HG03521 (cell line): ENCODE measurements at regions not wholly inside any gene's neighbourhood (a gene's known extent, or its start where the extent isn't known, plus 50 kb on each side); places are given as distances from the start of the nearest gene placed in this dataset.
"Not testable (repeated sequence)": the region's sequence is repeated elsewhere in the genome, so short reads cannot be mapped to it uniquely, and the experiment has no call there.

ENCODE experiments used
- ATAC-seq: cut with Tn5 transposase; IDR thresholded peaks from one replicate; pipeline ENCODE4 v1.9.1; 2021; ENCODE audit warnings: mild to moderate bottlenecking, moderate library complexity; ENCODE audit not compliant: unreplicated experiment

DNA sequence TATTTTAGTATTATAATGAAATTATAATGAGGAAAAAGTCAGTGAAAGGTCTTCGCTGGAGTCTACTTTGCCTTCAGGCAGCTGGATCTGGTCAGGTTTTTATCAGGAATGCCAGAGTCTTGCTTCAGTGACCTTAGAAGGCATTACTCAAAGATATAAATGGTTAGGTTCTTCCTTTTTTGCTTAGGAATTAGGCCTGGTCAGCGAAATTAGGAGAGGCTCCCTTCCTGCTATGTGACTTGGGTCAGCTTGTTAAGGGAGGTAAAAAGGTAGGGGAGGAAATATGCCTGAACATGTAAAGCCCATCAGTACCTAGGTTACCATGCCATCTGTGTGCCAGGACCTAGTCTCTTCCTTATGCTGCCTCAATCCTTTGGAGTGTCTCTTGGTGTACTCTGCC is 115.1 kb downstream of the OTOR start:
- no peak for ATAC-seq

DNA sequence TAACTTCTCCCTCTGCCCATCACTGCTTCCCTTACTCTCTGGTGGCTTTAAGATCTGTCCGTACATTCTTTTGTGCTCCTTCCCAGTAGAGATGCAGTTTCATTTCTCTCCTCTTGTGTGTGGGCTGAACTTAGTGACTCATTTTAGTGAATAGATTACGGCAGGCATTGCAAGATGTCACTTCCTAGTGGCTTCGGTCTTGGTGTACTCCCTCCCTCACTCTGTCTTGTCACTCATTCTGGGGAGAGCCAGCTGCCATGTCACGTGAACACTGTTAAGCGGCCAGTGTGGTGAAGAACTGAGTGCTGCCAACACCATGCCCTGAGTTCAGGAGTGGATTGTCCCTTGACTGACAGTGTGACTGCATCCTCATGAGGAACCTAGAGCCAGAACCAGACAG is 115.9 kb downstream of the OTOR start:
- ATAC-seq = no peak

GRCh38 chr20:16864963-16865362 is 116.8 kb downstream of the OTOR start:
- no peak for ATAC-seq

- no peak for ATAC-seq
Observed at GRCh38 chr20:16865406-16865805, 117.2 kb downstream of the OTOR start.

GRCh38 chr20:16873124-16873523 is 125.0 kb downstream of the OTOR start:
- not testable (repeated sequence) for ATAC-seq

DNA sequence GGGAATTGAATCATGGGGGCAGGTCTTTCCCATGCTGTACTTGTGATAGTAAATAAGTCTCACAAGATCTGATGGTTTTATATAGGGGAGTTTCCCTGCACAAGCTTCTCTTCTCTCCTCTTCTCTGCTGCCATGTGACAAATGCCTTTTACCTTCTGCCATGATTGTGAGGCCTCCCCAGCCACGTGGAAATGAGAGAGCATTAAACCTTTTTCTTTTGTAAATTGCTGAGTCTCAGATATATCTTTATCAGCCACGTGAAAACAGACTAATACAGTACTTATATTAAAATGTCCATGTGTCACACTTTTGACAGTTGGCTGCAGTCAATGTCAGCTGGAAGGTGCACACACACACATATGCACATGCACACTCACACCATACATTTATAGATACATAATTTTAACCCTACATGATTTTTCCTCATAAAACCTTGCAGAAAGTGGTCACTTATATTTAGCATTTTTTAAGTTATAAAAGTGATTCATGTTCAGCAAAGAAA is 128.9 kb downstream of the OTOR start:
- ATAC-seq = no peak

- no peak for ATAC-seq
Observed at GRCh38 chr20:16885746-16886145, 137.6 kb downstream of the OTOR start.

DNA sequence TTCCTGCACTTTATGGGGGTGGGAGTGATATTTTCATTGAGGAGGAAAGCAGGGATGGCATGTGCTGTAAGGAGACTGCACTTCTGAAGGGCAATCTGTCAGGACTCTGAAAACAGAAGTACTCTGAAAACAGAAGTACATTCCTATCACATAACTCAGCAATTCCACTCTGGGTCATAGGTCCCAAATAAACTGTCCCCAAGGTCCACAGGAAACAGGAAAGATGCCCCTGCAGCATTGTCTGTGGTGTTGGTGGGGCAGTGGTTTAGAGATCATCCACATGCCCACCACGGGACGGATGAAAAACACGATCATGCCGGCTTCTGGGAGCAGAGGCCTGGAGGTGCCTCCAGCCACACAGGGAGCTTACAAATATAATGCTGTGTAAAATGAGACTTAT is 150.3 kb downstream of the OTOR start:
- ATAC-seq = no peak

DNA sequence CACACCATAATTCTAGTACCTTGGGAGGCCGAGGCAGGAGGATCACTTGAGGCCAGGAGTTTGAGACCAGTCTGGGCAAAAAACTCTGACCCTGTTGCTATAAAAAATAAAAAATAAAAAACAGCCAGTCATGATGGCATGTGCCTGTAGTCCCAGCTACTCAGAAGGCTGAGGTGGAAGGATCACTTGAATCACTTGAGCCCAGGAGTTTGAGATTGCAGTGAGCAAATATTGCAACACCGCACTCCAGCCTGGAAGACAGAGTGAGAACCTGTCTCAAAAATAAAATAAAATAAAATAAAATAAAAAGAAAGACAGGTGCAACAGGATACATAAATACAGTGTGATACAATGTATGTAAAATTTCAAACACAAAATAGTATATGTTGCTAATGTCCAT is 154.5 kb downstream of the OTOR start:
- no peak for ATAC-seq

GRCh38 chr20:16904751-16905150 is 156.6 kb downstream of the OTOR start:
- no peak for ATAC-seq

DNA sequence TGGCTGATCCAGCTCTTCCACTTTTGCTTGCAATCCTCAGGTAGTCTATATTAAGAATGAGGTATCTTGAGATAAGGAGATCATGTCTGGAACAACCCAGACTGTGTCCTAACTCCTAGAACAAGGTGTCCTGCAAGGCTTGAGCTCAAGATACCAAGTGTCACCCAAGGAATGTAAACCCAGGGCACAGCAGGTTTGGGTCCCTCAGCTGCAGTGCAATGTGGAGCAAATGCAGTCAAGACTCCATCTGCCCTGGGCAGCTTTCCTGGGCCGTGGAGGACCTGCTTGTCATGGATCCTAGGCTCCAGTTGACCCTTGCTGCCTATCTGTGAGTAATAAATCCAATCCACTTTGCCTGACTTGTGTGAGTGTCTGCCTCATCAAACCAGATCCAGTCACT is 166.1 kb downstream of the OTOR start:
- ATAC-seq = no peak

GRCh38 chr20:16916165-16916564 is 168.0 kb downstream of the OTOR start:
- ATAC-seq = no peak

- ATAC-seq = no peak
Observed at GRCh38 chr20:16917636-16918035, 169.5 kb downstream of the OTOR start.

DNA sequence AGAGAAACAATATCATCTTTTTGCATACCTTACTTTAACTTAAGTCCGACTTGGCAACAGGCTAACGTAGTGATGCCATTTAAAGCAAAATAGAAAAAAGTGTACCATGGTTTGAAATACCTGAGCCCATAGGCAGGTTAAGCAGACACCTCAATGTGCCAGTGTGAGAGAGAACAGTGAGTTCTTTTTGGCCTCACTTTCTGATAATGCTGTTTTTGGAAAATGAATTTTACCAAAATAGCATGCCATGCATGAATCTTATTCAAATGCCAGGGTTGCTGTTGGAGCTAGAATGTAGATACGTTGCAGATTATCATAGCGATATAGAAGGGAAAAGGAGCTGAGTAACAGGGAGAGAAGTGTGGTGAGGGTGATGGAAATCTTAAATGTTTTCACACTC is 170.2 kb downstream of the OTOR start:
- no peak for ATAC-seq

GRCh38 chr20:16919841-16920240 is 171.7 kb downstream of the OTOR start:
- ATAC-seq = no peak

DNA sequence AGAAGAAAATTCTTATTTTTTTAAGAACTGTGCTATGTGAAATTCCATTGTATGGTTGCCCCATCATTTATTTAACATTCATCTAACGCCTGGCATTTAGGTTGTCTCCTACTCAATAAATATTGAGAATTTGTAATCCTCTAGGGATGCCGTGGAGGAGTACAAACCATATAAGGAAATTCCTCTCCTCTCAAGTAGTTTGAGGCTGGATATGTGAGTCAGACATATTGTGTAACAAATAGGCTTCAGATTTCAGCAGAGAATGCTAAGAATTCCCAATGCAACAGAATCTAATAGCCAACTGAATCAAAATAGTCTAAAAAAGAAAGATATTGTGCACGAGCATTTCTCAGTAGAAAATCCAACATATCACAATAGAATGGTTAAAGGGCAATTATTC is 174.7 kb downstream of the OTOR start:
- no peak for ATAC-seq

- no peak for ATAC-seq
Observed at GRCh38 chr20:16926626-16927430, 178.7 kb downstream of the OTOR start.

DNA sequence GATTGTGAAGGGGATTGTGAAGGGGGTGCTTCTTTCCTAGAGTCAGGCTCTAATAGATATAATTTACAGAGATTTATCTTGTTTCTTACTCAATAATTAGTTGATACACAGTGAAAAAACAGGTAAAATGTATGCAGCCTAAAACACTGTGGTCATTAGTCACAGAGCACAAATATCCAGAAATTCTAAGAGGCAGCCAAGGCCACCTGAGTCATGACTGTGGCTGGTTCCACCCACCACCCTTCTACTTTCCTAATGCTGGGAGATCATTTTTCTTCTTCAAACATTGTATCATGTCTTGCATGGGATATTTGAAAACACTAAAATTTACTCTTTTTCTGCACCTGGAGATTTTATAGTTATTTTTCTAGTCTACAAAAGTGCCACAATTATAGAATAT is 181.6 kb downstream of the OTOR start:
- no peak for ATAC-seq

DNA sequence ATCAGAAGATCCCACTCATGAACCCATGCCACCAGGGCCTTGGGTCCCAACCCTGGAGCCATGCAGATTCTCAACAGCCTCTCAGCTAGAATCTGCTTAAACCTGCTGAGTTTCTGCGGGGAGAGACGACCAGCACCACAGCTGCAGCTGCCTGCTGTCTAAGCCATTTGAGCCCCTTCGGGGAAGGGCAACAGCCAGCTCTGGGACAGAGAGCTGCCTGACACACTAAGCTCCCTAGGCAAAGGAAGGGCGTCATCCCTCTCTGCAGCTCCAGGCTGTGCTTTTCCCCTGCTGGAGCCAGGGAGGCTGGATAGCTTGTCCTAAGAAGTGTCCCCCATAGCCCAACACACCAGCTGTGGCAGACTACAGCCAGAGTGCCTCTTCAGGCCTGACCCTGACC is 182.5 kb downstream of the OTOR start:
- no peak for ATAC-seq

DNA sequence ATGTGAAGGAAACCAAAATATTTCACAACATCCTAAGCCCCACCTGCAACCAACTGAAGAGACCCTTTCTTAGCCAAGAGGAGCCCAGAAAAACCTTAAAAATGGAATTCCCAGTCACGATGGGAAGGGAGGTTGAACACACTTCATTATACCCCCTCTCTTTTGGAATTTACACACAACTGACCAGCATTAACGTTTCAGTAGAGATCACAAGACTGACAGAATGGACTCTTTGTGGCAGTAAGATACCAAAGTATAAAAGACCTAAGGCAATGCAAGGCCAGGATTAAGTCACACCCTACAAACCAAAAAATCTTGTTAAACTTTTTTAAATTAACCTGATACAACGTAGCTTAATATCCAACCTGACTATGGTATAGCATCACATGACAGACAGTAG is 190.9 kb downstream of the OTOR start:
- ATAC-seq = no peak

DNA sequence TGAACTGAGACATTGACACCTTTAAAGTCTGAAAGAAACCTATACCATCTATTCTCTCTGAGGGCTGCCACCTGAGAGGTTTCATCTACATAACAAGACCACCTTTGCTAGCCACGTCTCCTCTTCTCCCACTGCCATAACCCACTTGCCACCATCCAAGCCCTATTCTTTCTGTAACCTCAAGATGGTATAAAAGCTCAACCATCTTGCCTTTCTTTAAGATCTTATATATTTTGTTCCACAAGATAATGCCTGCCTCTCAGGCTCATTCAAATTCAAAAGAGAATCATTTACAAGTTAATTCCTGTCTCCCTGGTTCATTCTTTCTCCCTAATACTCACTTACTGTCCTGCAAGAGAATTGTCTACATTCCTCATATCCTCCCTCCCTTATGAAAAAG is 192.5 kb downstream of the OTOR start:
- no peak for ATAC-seq

DNA sequence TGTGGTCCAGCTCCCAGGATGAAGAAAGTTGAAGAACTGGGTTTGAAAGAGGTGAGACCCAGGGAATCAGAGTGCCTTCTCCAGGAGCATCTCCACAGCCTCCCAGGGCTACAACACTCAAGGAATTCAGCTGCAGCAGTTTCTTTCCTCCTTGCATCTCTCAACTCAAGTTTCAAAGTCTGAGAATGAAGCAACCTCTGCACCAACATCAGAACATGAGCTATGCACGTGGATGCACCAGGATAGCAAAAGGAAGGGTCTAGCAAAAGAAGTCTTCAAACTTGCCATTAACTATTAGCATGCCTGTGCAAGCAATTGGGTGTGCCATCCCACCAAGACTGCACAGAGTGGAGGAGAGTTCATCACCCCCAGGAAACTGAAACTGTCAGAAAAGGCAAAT is 193.9 kb downstream of the OTOR start:
- no peak for ATAC-seq

DNA sequence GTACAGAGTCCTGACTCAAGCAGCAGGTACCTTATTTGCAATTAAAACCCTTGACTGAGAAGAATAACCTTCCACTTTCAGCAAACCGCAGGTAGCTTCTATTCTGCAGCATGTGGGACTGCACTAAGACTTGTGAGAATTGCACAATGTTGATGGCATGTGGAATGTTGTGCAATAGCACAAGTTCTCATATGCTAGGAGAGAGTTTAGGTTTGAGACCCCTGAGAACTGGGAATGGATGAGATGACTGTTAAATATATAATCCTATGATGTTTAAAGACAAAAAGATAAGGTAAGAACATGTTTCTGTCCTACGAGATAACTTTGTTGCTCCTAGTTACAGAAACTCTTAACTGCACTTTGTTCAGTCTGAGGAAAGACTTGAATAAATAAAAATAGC is 194.6 kb downstream of the OTOR start:
- ATAC-seq = no peak
